ENCODE measurements at regions not wholly inside any gene's neighbourhood (a gene's known extent, or its start where the extent isn't known, plus 50 kb on each side); places are given as distances from the start of the nearest gene placed in this dataset.
"Not testable (repeated sequence)": the region's sequence is repeated elsewhere in the genome, so short reads cannot be mapped to it uniquely, and the experiment has no call there.

DNA sequence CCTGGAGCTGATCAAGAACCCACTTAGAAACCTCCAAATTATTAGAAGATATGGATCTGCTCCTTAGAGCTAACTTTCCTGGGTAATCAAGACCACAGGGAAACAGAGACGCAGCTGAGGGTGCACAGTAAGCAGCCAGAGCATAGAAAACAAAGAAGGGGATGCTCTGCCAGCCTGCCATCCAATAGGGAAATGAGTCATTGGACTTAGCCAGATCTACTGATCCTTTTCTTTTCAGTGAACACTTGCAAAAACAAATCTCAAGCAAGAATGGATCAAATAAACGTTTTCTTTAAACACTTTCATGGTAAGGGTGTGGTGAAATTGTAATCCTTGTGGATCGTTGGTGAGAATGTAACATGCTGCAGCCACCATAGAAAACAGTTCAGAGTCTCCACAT lies 474.0 kb downstream of the LTN1 start:
- DNase-seq: no peak

DNA sequence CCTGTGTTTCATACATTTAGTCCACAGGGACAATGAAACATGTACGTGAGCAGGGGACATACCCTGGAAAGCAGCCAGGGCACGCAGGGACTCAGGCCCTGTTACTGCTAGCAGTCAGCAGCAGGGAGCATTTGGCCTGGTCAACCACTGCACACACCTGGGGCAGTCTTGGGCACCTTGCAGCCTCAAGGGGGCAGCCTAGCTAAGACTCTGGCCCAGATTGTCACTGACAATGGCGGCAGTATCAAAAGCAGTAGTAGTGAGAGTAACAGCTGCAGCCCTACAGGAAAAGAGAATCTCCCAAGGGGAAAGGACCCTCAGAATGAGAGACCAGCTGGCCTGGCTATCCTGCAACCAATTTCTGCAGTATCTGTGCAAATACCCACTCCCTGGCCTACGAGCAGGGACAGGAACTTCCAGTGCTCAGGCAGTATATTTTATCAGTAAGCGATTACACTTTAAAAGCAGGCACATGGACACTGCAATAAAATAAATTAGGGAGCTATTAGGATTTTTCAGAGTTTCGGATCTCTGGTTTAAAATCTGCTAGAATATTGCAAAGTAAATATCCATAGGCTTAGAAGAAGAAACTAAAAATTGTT lies 475.6 kb downstream of the LTN1 start:
- peak; percentile 2 for DNase-seq

DNA sequence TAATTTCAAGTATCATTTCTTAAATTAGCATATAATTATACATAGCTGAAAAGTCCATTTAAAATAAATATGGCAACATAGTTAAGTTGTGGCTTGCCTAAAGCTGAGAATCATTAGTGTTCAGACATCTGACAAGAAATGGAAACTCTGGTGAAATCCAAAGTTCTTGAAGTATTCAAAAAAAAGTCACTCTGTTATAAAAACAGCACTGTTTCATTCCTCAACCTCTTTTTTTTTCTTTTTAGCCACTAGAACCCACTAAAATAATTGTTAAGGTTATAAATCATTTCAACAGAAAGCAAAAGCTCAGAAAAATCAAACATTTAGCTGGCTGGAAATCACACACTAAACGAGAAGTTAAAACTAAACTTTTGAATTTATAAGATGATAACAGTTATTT lies 476.7 kb downstream of the LTN1 start:
- DNase-seq: no peak

DNA sequence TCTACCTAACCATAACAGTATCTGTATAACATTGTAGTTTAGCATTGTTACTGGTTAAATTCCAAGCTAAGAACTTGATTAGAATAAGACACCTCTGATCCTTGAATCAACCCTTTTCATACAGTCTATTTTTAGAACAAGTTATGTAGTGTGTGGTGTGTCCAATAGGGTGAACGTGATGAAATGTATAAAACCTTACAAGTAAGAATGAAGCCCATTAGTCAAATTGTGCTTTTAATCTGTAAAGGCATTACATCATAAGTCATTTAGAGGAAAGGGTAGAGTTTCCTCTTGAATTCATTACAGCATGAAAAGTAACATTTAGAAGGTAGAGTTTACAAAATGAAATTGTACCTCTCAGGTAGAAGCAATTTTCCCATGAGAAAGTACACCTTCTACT lies 479.2 kb downstream of the LTN1 start:
- DNase-seq: no peak

DNA sequence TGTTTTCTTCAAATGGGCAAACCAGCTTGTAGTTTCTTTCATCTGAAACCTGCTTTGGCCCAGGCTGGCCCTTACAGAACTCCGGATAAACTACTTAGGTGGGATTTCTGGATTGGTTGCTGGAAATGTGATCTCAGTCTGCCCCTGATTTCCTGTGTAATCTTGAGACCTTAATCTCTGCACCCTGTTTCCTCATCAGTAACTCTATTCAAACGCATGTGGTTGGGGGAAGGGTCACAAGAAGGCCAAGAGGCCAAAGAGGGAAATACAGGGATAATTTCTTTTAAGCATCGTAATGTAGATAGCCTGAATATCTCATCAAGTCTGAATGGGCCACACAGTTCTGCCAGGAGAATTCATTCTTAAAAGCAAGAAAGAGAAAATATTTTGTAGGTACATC lies 483.6 kb downstream of the LTN1 start:
- no peak for DNase-seq

DNA sequence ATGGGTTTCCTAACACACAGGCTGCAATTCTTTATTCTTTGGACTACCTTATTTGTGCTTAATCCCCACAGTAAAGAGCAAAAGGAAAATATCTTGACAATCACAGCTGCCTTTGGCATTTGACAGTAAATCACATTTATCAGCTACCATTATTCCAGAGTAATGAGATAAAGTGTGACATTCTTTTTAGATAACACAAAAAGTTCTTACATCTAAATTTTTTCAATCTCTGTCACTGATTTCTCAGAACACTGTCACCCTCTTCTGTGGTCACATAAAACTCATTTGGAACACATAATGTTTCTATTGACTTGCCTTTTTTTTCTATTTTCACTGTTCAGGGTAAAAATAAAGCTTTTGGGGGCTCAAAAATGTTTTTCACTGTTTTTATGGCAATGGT lies 484.6 kb downstream of the LTN1 start:
- no peak for DNase-seq

DNA sequence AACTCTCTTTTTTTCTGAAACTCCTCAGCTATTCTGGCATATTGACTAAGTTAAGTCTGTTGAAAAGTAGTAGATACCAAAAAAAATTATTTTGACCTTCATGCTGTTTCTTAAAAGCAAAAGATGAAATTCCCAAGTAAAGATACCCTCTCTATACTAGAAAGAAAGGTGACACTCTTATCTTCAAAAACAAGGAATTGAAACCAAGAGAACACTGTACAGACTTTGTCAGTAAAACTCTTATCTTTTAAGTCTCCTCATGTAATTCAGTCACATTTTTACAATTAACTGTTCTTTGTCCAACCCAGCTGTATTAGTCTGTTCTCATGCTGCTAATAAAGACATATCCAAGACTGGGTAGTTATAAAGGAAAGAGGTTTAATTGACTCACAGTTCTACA lies 496.2 kb downstream of the LTN1 start:
- no peak for DNase-seq

DNA sequence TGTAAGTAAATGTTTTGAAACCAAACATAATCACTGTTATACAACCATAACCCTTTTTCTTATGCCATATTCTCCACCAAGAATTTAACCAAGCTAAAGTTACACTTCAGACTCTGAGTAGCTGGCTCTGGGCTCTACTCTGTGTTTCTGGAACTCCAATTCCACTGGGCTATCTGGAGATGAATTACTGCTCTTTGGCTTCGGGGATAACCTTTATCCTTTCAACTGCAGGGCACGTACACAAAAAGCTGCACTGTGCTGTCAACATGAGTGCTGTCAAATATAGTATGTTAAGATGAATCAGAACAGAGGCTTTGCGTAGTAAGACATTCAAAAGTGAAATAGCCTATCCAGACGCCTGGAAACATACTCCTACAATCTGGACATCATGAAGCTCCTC lies 500.6 kb downstream of the LTN1 start:
- DNase-seq: no peak

DNA sequence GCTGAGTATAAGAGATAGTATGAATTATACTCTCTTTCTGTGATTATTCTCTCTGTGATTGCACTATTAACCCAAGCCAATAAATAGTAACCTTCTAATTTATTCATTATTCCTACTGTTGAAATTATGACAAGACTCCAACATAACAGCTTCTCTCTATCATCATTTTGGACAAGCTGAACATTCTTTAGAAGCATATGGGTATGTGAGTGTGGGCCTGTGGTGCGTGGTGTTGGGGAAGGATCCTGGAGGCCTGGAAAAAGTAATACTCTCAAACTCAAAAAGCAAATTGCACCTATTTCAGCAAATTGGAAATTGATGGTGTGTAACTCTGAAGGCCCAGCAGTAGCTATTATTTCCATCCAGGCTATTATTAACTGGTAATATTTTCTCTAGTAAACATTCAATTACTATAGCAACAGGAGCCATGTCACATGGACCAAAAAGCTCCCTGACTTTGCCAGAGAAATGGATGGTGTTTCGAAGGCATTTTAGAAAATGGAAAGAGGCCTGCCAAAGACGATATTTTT lies 502.8 kb downstream of the LTN1 start:
- no peak for DNase-seq

DNA sequence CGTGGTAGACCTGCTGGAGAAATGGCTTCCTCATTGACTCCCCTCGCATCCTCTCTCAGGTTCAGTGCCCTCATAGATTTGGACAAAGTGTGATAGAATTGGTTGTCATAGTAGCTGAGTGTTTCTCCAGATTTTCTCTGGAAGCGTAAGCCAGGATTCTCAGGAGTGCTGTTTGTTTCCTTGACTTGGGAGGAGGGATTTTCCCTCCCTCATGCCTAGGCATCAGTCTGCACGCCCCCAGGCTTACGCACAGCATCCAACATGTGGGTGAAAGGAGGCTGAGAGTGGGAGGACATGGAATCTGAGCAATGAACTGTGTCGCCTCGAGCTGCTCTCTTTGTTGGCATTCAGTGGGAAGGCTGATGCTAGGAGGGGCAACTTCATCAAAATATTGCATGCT lies 503.5 kb downstream of the LTN1 start:
- peak; percentile 16 for DNase-seq

DNA sequence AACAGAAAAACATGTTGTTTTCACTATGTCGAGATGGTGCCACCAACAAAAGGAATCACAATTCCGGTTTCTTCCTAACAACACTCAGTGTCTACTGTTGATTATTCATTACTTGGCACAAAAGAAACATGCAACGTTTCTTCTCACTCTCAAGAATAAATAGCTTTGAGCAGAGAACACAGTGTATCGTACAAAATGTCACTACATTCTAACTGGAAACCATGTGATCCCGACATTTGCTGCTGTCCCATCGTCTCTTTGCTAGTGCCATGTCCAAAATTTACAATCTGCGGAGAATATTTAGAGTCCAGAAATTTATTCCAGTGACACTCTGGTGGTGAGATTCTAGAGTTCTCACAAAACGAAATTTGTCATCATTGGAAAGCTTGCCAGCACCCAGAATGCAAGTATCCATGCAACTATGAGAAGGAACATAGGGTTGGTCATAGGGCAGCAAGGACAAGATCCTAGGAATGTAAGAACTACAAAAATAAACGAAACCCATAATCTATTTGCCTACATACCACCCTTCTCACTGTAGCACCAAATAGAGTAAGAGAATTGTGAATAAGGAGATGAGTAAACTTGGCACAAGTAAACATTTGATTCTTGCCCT lies 505.1 kb downstream of the LTN1 start:
- DNase-seq: no peak

DNA sequence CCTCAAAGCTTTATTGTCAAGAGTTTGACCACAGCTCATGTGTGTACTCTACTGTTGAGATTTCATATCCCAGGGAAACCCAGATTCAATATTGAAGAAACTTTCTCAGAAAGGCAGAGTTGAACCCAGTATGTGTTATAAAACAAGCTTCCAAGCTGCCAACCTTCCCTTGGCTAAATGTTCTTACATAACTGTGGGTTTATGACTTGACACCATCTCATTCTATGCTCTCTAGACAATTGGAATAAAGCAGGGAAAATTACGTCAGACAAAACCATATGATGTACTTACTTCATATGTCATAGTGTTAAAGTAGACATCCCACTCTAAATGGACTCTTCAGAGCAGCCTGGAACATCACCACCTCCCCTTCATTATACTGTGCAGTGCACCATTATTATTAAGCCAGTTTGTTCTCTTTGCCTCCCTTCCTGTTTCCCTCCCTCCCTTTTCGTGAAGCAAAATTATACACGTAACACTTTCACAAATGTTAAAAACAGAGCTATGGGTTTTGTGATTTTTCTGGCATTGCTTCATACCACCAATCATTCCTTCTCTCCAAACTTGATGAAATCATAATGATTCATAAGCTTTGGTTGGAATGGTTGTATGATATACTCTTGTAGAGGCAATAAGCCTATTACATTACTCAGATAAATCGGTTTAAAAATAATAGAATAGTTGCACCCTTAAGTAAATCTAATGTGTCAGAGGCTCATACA lies 507.2 kb downstream of the LTN1 start:
- no peak for DNase-seq

DNA sequence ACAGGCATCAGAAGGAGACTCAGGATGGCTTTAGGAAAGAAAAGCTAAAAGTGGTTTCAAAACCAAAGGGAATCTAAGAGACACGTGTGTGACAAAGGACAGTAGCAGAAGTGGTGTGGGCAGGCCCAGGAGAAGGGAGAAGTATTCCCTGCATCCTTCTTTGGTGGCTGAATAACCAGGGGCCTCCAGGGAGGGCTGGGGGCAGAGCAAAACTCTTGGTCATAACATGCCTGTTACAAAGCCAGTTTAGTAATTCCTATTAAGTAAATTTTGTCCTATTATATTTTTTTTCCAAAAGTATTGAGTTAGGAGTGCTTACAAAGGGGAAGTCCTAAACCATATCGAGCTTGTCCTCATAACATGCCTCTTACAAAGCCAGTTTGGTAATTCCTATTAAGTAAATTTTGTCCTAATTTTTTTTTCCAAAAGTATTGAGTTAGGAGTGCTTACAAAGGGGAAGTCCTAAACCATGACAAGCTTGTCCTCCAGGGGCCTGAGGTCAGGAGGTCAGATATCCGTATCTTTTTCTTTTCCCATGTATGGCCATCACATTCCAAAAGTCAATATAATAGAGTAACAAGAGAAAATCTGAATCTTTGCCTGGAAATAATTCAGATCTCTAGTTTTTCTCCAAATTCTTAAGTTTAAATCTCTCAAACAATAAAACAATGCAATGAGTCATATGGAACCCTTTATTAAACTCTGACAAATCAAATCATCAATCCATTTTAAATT lies 509.2 kb downstream of the LTN1 start:
- DNase-seq: no peak

DNA sequence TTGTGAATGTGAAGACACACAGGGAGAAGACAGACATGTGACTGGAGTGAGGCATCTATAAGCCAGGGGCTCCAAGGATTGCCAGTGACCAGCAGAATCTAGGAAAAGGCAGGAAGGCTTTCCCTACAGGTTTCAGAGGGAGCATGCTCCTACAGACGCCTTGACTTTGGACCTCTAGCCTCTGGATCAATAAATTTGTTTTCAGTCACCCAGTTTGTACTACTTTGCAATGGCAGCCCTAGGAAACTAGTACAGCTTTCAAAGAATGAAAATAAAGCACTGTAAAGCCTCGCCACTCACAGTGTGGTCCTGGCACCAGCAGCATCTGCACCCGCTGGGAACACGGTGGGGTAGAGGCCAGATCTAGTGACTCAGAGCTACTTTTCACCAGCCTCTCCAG lies 510.0 kb downstream of the LTN1 start:
- no peak for DNase-seq

DNA sequence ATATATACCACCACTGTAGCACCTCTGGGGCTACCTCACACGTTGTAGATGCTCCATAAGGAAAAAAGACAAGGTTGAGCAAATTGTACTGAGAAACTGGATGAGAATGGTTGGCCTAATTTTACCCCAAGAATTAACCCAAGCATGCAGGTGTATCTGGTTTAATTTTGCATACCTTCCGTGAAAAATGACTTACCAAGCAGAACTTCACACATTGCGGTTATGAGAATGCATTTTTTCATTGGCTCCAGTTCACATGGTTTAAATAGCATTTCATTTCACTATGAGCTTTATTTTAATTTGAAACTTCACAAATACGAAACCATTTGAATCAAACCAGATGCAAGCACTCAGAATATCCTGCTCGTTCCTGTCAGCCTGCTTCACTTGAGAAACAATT lies 512.2 kb downstream of the LTN1 start:
- DNase-seq: no peak

DNA sequence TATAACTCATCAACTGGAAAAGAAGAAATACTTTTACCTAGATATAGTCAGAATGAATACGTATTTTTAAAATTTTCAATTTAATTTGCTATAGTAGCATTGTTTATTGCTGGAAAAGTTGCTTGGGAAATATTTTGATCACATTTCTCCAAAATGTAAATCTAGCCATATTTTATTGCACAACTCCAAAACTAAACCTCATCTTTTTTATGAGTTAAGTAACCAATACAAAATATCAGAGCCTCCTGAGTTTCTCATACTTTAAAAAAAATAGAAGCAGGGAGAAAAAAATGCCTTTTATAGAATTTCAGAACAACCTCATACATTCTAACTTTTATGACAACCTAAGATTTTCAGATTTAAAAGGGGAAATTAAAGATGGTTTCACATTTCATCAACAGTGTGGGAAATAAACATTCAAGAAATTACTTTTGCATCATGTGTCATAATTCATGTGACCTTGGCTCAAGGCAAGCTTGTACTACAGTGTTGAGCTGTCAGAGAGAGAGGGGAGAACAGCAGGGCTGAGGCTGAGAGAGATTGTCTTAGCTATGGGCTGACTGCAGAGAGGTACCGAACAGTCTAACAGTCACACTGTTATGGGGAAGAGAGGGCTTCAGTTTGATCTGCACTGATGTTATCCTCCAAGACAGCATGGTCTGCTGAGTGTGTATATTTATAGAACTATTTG lies 519.0 kb downstream of the LTN1 start:
- DNase-seq: no peak

DNA sequence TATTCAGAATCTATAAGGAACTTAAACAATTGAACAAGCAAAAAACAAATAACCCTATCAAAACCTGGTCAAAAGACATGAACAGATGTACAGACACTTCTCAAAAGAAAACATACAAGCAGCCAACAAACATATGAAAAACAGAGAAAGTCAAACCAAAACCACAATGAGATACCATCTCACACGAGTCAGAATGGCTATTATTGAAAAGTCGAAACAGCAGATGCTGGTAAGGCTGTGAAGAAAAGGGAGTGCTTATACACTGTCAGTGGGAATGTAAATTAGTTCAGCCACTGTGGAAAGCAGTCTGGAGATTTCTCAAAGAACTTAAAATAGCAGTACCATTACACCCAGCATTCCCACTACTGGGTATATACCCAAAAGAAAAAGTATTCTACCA lies 520.1 kb downstream of the LTN1 start:
- not testable (repeated sequence) for DNase-seq

DNA sequence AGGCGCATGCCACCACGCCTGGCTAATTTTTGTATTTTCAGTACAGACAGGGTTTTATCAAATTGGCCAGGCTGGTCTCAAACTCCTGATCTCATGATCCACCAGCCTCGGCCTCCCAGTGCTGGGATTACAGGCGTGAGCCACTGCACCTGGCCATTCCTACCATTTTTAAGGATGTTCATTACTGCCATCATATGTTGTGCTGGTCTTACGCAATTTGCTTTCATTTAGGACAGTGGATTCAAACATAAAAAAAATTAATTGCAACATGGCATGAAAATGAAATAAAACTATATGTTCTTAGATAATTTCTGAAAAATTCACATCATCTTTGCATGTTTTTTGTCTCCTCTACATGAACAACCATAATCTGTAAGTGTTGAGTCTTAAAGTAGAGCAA lies 527.7 kb downstream of the LTN1 start:
- DNase-seq: no peak

DNA sequence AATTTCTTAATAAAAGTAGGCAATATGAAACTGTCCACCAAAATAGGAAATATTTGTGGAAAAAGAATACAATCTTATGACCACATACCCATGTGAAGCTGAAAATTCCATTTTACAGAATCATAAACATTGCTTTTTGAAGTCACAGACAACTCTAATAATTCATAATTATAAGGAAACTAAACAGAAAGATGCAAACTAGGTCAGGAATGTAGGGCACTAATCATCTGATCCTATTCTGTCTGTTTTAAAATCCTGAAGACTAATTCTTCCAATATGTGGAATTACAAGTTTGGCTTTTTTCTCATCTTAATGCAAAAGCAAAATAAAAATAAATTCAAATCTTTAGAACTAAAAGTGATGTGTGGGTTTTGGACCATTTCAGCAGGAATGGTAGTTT lies 528.6 kb downstream of the LTN1 start:
- DNase-seq: no peak

DNA sequence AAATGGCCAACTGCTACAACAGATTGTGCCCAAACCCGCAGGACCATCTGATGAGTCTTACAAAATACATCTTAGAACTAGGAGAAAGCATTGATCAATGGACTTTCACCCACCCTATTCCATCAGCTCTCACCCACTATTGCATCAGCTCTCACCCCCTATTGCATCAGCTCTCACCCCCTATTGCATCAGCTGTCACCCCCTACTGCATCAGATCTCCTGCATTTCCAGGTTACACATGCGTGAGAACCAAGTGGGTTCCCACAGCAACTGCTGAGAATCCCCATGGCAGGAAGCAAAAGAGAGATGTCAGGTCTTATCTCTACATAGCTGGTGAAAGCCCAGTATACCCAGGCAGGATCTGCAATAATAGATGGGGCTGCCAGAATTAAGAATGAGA lies 533.5 kb downstream of the LTN1 start:
- DNase-seq: no peak

DNA sequence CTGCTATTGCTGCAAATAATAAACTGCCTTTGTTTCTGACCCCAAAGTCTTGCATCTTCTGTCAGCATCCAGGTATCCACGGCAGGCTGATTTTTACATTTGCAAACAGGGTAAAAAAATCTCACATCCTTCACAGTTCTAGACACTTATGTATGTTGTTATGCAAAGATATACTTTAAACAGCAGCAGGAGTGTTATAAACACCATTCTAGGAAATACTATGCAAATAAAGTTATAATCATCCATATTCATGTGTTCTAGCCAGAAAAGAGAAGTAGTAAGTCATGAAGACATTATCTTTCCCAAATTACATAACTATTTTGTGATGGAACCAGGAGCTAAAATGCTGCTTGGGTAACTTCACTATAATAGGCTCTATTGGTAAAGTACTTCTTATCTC lies 534.2 kb downstream of the LTN1 start:
- DNase-seq: no peak

DNA sequence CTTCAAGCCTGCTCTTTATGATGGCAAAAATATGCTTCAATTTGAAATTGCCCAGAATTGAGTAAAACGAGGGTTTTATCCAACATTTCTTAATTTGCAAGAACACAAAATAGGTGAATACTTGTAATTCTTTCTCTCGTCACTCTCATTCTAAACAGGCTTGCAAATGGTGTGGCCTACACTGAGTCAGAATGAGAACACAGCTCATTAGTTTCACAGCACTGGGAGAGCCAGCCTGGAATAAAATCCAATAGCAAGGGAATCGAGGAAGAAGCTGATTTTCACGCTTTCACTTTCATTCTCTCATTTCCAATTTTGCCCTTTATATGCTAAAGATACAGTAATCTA lies 537.5 kb downstream of the LTN1 start:
- no peak for DNase-seq

All from occipital lobe (tissue), 1 donor.